ENCODE measurements at regions not wholly inside any gene's neighbourhood (a gene's known extent, or its start where the extent isn't known, plus 50 kb on each side); places are given as distances from the start of the nearest gene placed in this dataset.
"Not testable (repeated sequence)": the region's sequence is repeated elsewhere in the genome, so short reads cannot be mapped to it uniquely, and the experiment has no call there.

GRCh38 chr13:79185580-79185979 is 220.5 kb downstream of the RBM26 start:
- Histone ChIP-seq H3K4me3 (no peak overlapping the region), H3K4me1 (no peaks in the 10 kb centered on the region), H3K27me3 (ENCODE audit: insufficient read depth in 3 of 3, low read length in 2 of 3) (no peaks in the 10 kb centered on the region), H3K36me3 (ENCODE audit: insufficient read depth in 1 of 2, low read depth in 1 of 2) (no peaks in the 10 kb centered on the region), H3K27ac (no peak overlapping the region), H3K9me3 (no peaks in the 10 kb centered on the region)
- no peak for DNase-seq
- TF ChIP-seq CTCF (IDR thresholded peaks at IDR 0.05): no peak
- intact Hi-C loops (cut with DNase I): no loop called here
- no peak for ATAC-seq
- 78 to 82% (median 80%) methylated on average over 3 of the region's 3 CpGs for WGBS, 3 donors

- no peak overlapping the region for H3K4me3 ChIP-seq
- 94% methylated on average over 2 of the region's 2 CpGs for WGBS, 3 donors
- intact Hi-C loops (cut with DNase I): no loop called here
- H3K27me3 ChIP-seq (ENCODE audit: insufficient read depth in 3 of 3, low read length in 2 of 3): no peaks in the 10 kb centered on the region
- ATAC-seq (no peak), DNase-seq (no peak)
- H3K27ac ChIP-seq: no peak overlapping the region
- H3K4me1 ChIP-seq: no peaks in the 10 kb centered on the region
- no peak for TF ChIP-seq CTCF (IDR thresholded peaks at IDR 0.05)
- no peaks in the 10 kb centered on the region for H3K9me3 ChIP-seq
- H3K36me3 ChIP-seq (ENCODE audit: insufficient read depth in 1 of 2, low read depth in 1 of 2): no peaks in the 10 kb centered on the region
Observed at GRCh38 chr13:79183231-79183630, 222.8 kb downstream of the RBM26 start.

- H3K4me1 ChIP-seq; H3K4me3 ChIP-seq; H3K36me3 ChIP-seq (ENCODE audit: insufficient read depth in 1 of 2, low read depth in 1 of 2); DNase-seq; H3K27ac ChIP-seq; intact Hi-C loops (cut with DNase I); ATAC-seq; H3K27me3 ChIP-seq (ENCODE audit: insufficient read depth in 3 of 3, low read length in 2 of 3): not testable (repeated sequence)
- peaks cover 13% of the 10 kb centered on the region for H3K9me3 ChIP-seq
Observed at GRCh38 chr13:79173691-79174090, 232.4 kb downstream of the RBM26 start.

- H3K27me3 ChIP-seq (ENCODE audit: insufficient read depth in 3 of 3, low read length in 2 of 3); H3K36me3 ChIP-seq (ENCODE audit: insufficient read depth in 1 of 2, low read depth in 1 of 2); H3K4me1 ChIP-seq; DNase-seq; intact Hi-C loops (cut with DNase I); H3K27ac ChIP-seq; H3K4me3 ChIP-seq; ATAC-seq: not testable (repeated sequence)
- peaks cover 13% of the 10 kb centered on the region for H3K9me3 ChIP-seq
Observed at GRCh38 chr13:79172924-79173323, 233.1 kb downstream of the RBM26 start.

GRCh38 chr13:79171141-79172061 is 234.7 kb downstream of the RBM26 start:
- ATAC-seq (no peak), DNase-seq (no peak)
- peaks cover 10% of the 10 kb centered on the region for H3K9me3 ChIP-seq
- no peaks in the 10 kb centered on the region for H3K36me3 ChIP-seq (ENCODE audit: insufficient read depth in 1 of 2, low read depth in 1 of 2)
- WGBS, 3 donors: 24 to 29% (median 27%) methylated on average over 6 of the region's 6 CpGs
- H3K27ac ChIP-seq: no peak overlapping the region
- no peaks in the 10 kb centered on the region for H3K4me1 ChIP-seq
- H3K4me3 ChIP-seq: no peak overlapping the region
- no peak for TF ChIP-seq CTCF (IDR thresholded peaks at IDR 0.05)
- no peaks in the 10 kb centered on the region for H3K27me3 ChIP-seq (ENCODE audit: insufficient read depth in 3 of 3, low read length in 2 of 3)
- intact Hi-C loops (cut with DNase I): no loop called here

- Histone ChIP-seq H3K27ac (no peak overlapping the region), H3K9me3 (no peaks in the 10 kb centered on the region), H3K36me3 (ENCODE audit: insufficient read depth in 1 of 2, low read depth in 1 of 2) (no peaks in the 10 kb centered on the region), H3K4me1 (no peaks in the 10 kb centered on the region), H3K27me3 (ENCODE audit: insufficient read depth in 3 of 3, low read length in 2 of 3) (no peaks in the 10 kb centered on the region), H3K4me3 (no peak overlapping the region)
- no peak for DNase-seq
- ATAC-seq: no peak
- TF ChIP-seq CTCF (IDR thresholded peaks at IDR 0.05): no peak
- intact Hi-C loops (cut with DNase I): no loop called here
Observed at GRCh38 chr13:79160818-79161217, 245.2 kb downstream of the RBM26 start.
